22Rv1 (cell line): ENCODE measurements at regions not wholly inside any gene's neighbourhood (a gene's known extent, or its start where the extent isn't known, plus 50 kb on each side); places are given as distances from the start of the nearest gene placed in this dataset.

ENCODE experiments used
- CTCF ChIP-seq: fragments of 450-650 bp; IDR thresholded peaks from 2 replicates; pipeline ENCODE4 v1.5.1; 2017; ENCODE audit warnings: mild to moderate bottlenecking
- ZFX ChIP-seq: fragments of 450-650 bp; IDR thresholded peaks from 2 replicates; pipeline ENCODE4 v1.6.1; 2017; ENCODE audit warnings: antibody characterized with exemption, borderline replicate concordance

- no peak for TF ChIP-seq CTCF
- no peak for TF ChIP-seq ZFX
Measured at GRCh38 chr12:30218073-30218472, 434.3 kb upstream of the TMTC1 start.
